Body of pancreas (tissue), 4 donors: ENCODE measurements at regions not wholly inside any gene's neighbourhood (a gene's known extent, or its start where the extent isn't known, plus 50 kb on each side); places are given as distances from the start of the nearest gene placed in this dataset.

Source experiments
- POLR2A ChIP-seq, 3 donors: fragments of 450-650 bp; IDR thresholded peaks; one replicate each; pipeline ENCODE4 v1.6.1; 2016; ENCODE audit warnings: antibody characterized with exemption in 3 of 3, mild to moderate bottlenecking in 2 of 3
- TF ChIP-seq, protein P1 (sequence below), 7 experiments: fragments of 450-650 bp in 4 of 7; fragments of 200-600 bp in 3 of 7; sonication (generic) in 3 of 7; IDR thresholded peaks; one replicate each; pipeline ENCODE4 v1.5.1; 2016 to 2019; ENCODE audit warnings: antibody characterized with exemption in 7 of 7

- TF ChIP-seq, protein P1, sequence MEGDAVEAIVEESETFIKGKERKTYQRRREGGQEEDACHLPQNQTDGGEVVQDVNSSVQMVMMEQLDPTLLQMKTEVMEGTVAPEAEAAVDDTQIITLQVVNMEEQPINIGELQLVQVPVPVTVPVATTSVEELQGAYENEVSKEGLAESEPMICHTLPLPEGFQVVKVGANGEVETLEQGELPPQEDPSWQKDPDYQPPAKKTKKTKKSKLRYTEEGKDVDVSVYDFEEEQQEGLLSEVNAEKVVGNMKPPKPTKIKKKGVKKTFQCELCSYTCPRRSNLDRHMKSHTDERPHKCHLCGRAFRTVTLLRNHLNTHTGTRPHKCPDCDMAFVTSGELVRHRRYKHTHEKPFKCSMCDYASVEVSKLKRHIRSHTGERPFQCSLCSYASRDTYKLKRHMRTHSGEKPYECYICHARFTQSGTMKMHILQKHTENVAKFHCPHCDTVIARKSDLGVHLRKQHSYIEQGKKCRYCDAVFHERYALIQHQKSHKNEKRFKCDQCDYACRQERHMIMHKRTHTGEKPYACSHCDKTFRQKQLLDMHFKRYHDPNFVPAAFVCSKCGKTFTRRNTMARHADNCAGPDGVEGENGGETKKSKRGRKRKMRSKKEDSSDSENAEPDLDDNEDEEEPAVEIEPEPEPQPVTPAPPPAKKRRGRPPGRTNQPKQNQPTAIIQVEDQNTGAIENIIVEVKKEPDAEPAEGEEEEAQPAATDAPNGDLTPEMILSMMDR (IDR thresholded peaks at IDR 0.05) = no peak
- no peak for TF ChIP-seq POLR2A (IDR thresholded peaks at IDR 0.05)
Observed at GRCh38 chr3:102018551-102018950, 169.2 kb downstream of the NFKBIZ start.
